Transverse colon (tissue), 4 donors: ENCODE measurements at regions not wholly inside any gene's neighbourhood (a gene's known extent, or its start where the extent isn't known, plus 50 kb on each side); places are given as distances from the start of the nearest gene placed in this dataset.
A peak's percentile ranks its signal among the peaks of the same experiment; 100 is the strongest.

ENCODE experiments used
- DNase-seq: peaks from one replicate; pipeline ENCODE4 v3.0.0-alpha.2; 2019
- H3K27ac ChIP-seq, 4 donors: fragments of 200-600 bp; sonication (generic); 2 replicates each; pipeline ENCODE4 v1.5.1; 2016 to 2018; ENCODE audit warnings: inconsistent platforms in 4 of 4
- H3K27me3 ChIP-seq: fragments of 200-600 bp; sonication (generic); 2 replicates; pipeline ENCODE4 v1.5.1; 2017; ENCODE audit warnings: inconsistent platforms
- H3K36me3 ChIP-seq, 4 donors: fragments of 200-600 bp; sonication (generic); 2 replicates each; pipeline ENCODE4 v1.5.1; 2017 to 2019; ENCODE audit warnings: inconsistent platforms in 4 of 4
- H3K4me1 ChIP-seq, 4 donors: fragments of 200-600 bp; sonication (generic); 2 replicates each; pipeline ENCODE4 v1.5.1; 2017 to 2020; ENCODE audit warnings: inconsistent platforms in 4 of 4
- H3K4me3 ChIP-seq, 4 donors: fragments of 200-600 bp; sonication (generic); 1 replicate in 1 of 4; 2 replicates in 3 of 4; pipeline versions ENCODE4 v1.5.1 to v1.6.1; 2017 to 2019; ENCODE audit warnings: inconsistent platforms in 4 of 4
- H3K9me3 ChIP-seq, 2 donors: fragments of 200-600 bp; sonication (generic); 2 replicates each; pipeline ENCODE4 v1.5.1; 2017 to 2019; ENCODE audit warnings: inconsistent platforms in 2 of 2
- CTCF ChIP-seq, 5 experiments: fragments of 200-600 bp in 3 of 5; fragments of 450-650 bp in 2 of 5; sonication (generic) in 3 of 5; IDR thresholded peaks; 1 replicate in 2 of 5; 2 replicates in 3 of 5; pipeline ENCODE4 v1.5.1; 2016 to 2017; ENCODE audit warnings: antibody characterized with exemption in 5 of 5, inconsistent platforms in 3 of 5, mild to moderate bottlenecking in 2 of 5, moderate library complexity in 1 of 5
- EP300 ChIP-seq: sonication (generic); formaldehyde crosslinking; IDR thresholded peaks from one replicate; pipeline ENCODE4 v1.6.1; 2017; ENCODE audit warnings: antibody characterized with exemption, low read depth
- POLR2A ChIP-seq: fragments of 450-650 bp; IDR thresholded peaks from one replicate; pipeline ENCODE4 v1.6.1; 2016; ENCODE audit warnings: antibody characterized with exemption, mild to moderate bottlenecking, moderate library complexity
- POLR2AphosphoS5 ChIP-seq, 3 donors: sonication (generic); formaldehyde crosslinking; IDR thresholded peaks; one replicate each; pipeline ENCODE4 v1.6.1; 2016; ENCODE audit warnings: antibody characterized with exemption in 3 of 3
- WGBS, 2 donors: methylation state at CpG; one replicate each; pipeline ENCODE4 v1.1.5; 2018; ENCODE audit warnings: low coverage in 1 of 2; 5-methylcytosine and 5-hydroxymethylcytosine counted together
- in situ Hi-C, 4 donors: fragments of 200-750 bp; cut with MboI; loops; one replicate each; pipeline versions ENCODE4 v1.15.0 to v1.15.1; 2017; ENCODE audit warnings: low sequenced_read_pairs in 3 of 4, low pct_ligation_motif_present in 1 of 4, low pct_unique_long_range_greater_than_20kb in 1 of 4
- intact Hi-C: fragments of 100-400 bp; cut with DNase I; formaldehyde crosslinking; loops from one replicate; pipeline ENCODE4 v1.15.1; 2023; ENCODE audit warnings: low total_unique reads

- H3K27ac ChIP-seq: no peak overlapping the region
- in situ Hi-C loops: loop anchor here in 3 of 4 donors (10.0 to 25.0 kb wide), 4 partner anchors 204 to 253 kb away; partner anchors contain the start of genes CDKN2A (in 2 of the 3), CDKN2B-AS1 (in 2 of the 3), CDKN2B (in 1 of the 3) and DMRTA1 (in 1 of the 3)
- H3K4me3 ChIP-seq: no peak overlapping the region
- peaks cover 0 to 9% (median 0%) of the 10 kb centered on the region in 4 donors for H3K4me1 ChIP-seq
- 36 to 43% methylated on average over 1 of the region's 1 CpG for WGBS, 2 donors
- H3K27me3 ChIP-seq: peaks cover 6% of the 10 kb centered on the region
- TF ChIP-seq POLR2A (no peak), EP300 (no peak), POLR2AphosphoS5 (IDR thresholded peaks at IDR 0.05) (no peak), CTCF (IDR thresholded peaks at IDR 0.05) (no peak)
- no peaks in the 10 kb centered on the region for H3K36me3 ChIP-seq
- H3K9me3 ChIP-seq: no peaks in the 10 kb centered on the region
- intact Hi-C loops: loop anchor here (5.0 kb wide), 1 partner anchor 423 kb away; no protein-coding TSS in a partner anchor
- no peak for DNase-seq
Measured at GRCh38 chr9:22240619-22241018, 206.0 kb upstream of the DMRTA1 start.

- Histone ChIP-seq H3K4me1 (peaks cover 0 to 9% (median 0%) of the 10 kb centered on the region in 4 donors), H3K4me3 (no peak overlapping the region), H3K27ac (no peak overlapping the region), H3K9me3 (no peaks in the 10 kb centered on the region), H3K36me3 (no peaks in the 10 kb centered on the region), H3K27me3 (peaks cover 7% of the 10 kb centered on the region)
- TF ChIP-seq POLR2A (no peak), CTCF (IDR thresholded peaks at IDR 0.05) (no peak), EP300 (no peak), POLR2AphosphoS5 (IDR thresholded peaks at IDR 0.05) (no peak)
- in situ Hi-C loops: loop anchor here in 3 of 4 donors (10.0 to 25.0 kb wide), 4 partner anchors 204 to 254 kb away; partner anchors contain the start of genes CDKN2A (in 2 of the 3), CDKN2B-AS1 (in 2 of the 3), CDKN2B (in 1 of the 3) and DMRTA1 (in 1 of the 3)
- 41 to 57% methylated on average over 3 of the region's 3 CpGs for WGBS, 2 donors
- intact Hi-C loops: loop anchor here (5.0 kb wide), 1 partner anchor 424 kb away; no protein-coding TSS in a partner anchor
- DNase-seq: no peak
Measured at GRCh38 chr9:22241024-22241423, 205.6 kb upstream of the DMRTA1 start.

GRCh38 chr9:22241611-22242010 is 205.0 kb upstream of the DMRTA1 start:
- Histone ChIP-seq H3K4me1 (peaks cover 0 to 9% (median 0%) of the 10 kb centered on the region in 4 donors), H3K36me3 (no peaks in the 10 kb centered on the region), H3K9me3 (no peaks in the 10 kb centered on the region), H3K27ac (no peak overlapping the region), H3K4me3 (no peak overlapping the region), H3K27me3 (peaks cover 7% of the 10 kb centered on the region)
- DNase-seq: no peak
- TF ChIP-seq EP300: no peak
- TF ChIP-seq POLR2A: no peak
- TF ChIP-seq POLR2AphosphoS5 (IDR thresholded peaks at IDR 0.05): no peak
- no peak for TF ChIP-seq CTCF (IDR thresholded peaks at IDR 0.05)
- in situ Hi-C loops (loop anchor here in 3 of 4 donors (10.0 to 25.0 kb wide), 4 partner anchors 203 to 254 kb away; partner anchors contain the start of genes CDKN2A (in 2 of the 3), CDKN2B-AS1 (in 2 of the 3), CDKN2B (in 1 of the 3) and DMRTA1 (in 1 of the 3)), intact Hi-C loops (loop anchor here (5.0 kb wide), 1 partner anchor 424 kb away; no protein-coding TSS in a partner anchor)

GRCh38 chr9:22244139-22245011 is 202.2 kb upstream of the DMRTA1 start:
- H3K9me3 ChIP-seq: no peaks in the 10 kb centered on the region
- no peak overlapping the region for H3K27ac ChIP-seq
- WGBS, 2 donors: 33 to 36% methylated on average over 9 of the region's 9 CpGs
- no peaks in the 10 kb centered on the region for H3K36me3 ChIP-seq
- H3K27me3 ChIP-seq: peaks cover 7% of the 10 kb centered on the region
- TF ChIP-seq EP300: no peak
- TF ChIP-seq POLR2AphosphoS5 (IDR thresholded peaks at IDR 0.05): no peak
- TF ChIP-seq POLR2A: no peak
- TF ChIP-seq CTCF (IDR thresholded peaks at IDR 0.05): peak; percentile 32 to 46 (median 39)
- intact Hi-C loops (loop anchor here (5.0 kb wide), 1 partner anchor 427 kb away; no protein-coding TSS in a partner anchor), in situ Hi-C loops (loop anchor here in 3 of 4 donors (10.0 to 25.0 kb wide), 4 partner anchors 200 to 257 kb away; partner anchors contain the start of genes CDKN2A (in 2 of the 3), CDKN2B-AS1 (in 2 of the 3), CDKN2B (in 1 of the 3) and DMRTA1 (in 1 of the 3))
- DNase-seq: peak; percentile 37
- peaks cover 0 to 3% (median 0%) of the 10 kb centered on the region in 4 donors for H3K4me1 ChIP-seq
- H3K4me3 ChIP-seq: no peak overlapping the region
